ENCODE measurements at regions not wholly inside any gene's neighbourhood (a gene's known extent, or its start where the extent isn't known, plus 50 kb on each side); places are given as distances from the start of the nearest gene placed in this dataset.

GRCh38 chr1:147451628-147452027 lies 89.7 kb upstream of the BCL9 start:
- Histone ChIP-seq H3K79me2 (replicated peaks; ENCODE audit: insufficient read depth) (no peaks in the 10 kb centered on the region), H3K36me3 (ENCODE audit: insufficient read depth) (no peaks in the 10 kb centered on the region), H3K27me3 (ENCODE audit: insufficient read depth) (no peaks in the 10 kb centered on the region), H4K20me1 (replicated peaks; ENCODE audit: insufficient read depth) (no peaks in the 10 kb centered on the region), H3K4me3 (no peak overlapping the region), H3K4me2 (no peak overlapping the region), H3K27ac (ENCODE audit: low read depth) (no peak overlapping the region), H2AFZ (no peak overlapping the region), H3F3A (replicated peaks; ENCODE audit: low read depth) (no peaks in the 10 kb centered on the region), H3K4me1 (ENCODE audit: insufficient read depth) (no peaks in the 10 kb centered on the region), H3K9me2 (ENCODE audit: insufficient read depth) (no peaks in the 10 kb centered on the region; the same call in 1 of the 2 replicates)
- Mint-ChIP-seq H3K9me3 (no peaks in the 10 kb centered on the region), H3K4me3 (no peak overlapping the region), H3K4me1 (no peaks in the 10 kb centered on the region), H3K27me3 (ENCODE audit: insufficient read depth, low read depth, poor library complexity) (peaks cover 3% of the 10 kb centered on the region), H3K36me3 (ENCODE audit: low read depth) (no peaks in the 10 kb centered on the region), H3K27ac (no peak overlapping the region)
- ATAC-seq = no peak
- DNase-seq (ENCODE audit: low spot score) = no peak
- TF ChIP-seq EZH2phosphoT487 (IDR thresholded peaks at IDR 0.05; ENCODE audit: unreplicated experiment) (no peak), REST (IDR thresholded peaks at IDR 0.05; ENCODE audit: unreplicated experiment) (no peak), ZNF331 (CRISPR knock-in tag; IDR thresholded peaks at IDR 0.05; ENCODE audit: low read depth) (no peak), POLR2AphosphoS5 (IDR thresholded peaks at IDR 0.05; ENCODE audit: low read depth) (no peak), ZNF462 (CRISPR knock-in tag; IDR thresholded peaks at IDR 0.05) (no peak), ETS1 (IDR thresholded peaks at IDR 0.05) (no peak), JUNB (IDR thresholded peaks at IDR 0.05; ENCODE audit: unreplicated experiment) (no peak), ZNF114 (CRISPR knock-in tag; IDR thresholded peaks at IDR 0.05) (no peak), NANOG (IDR thresholded peaks at IDR 0.05; ENCODE audit: borderline replicate concordance) (no peak), CTCF (conservative IDR thresholded peaks at IDR 0.05; ENCODE audit: low read depth in 2 of 2) (no peak), STAT1 (IDR thresholded peaks at IDR 0.05; ENCODE audit: unreplicated experiment) (no peak)

Measured in GM23338 (cell line).